ENCODE measurements at regions not wholly inside any gene's neighbourhood (a gene's known extent, or its start where the extent isn't known, plus 50 kb on each side); places are given as distances from the start of the nearest gene placed in this dataset.

GRCh38 chr2:234678711-234679110, 181.8 kb upstream of the ARL4C start:
- peak; percentile 99 for DNase-seq (ENCODE audit: low read depth)
- no peak overlapping the region for H3K4me3 ChIP-seq (ENCODE audit: low read length)
- TF ChIP-seq CTCF (conservative IDR thresholded peaks at IDR 0.05; ENCODE audit: low read length), result no peak

- no peak overlapping the region for H3K4me3 ChIP-seq (ENCODE audit: low read length)
- no peak for TF ChIP-seq CTCF (conservative IDR thresholded peaks at IDR 0.05; ENCODE audit: low read length)
- DNase-seq (ENCODE audit: low read depth), result peak; percentile 57
Measured at GRCh38 chr2:234677758-234678538, 181.1 kb upstream of the ARL4C start.

- no peak for DNase-seq (ENCODE audit: low read depth)
- no peak overlapping the region for H3K4me3 ChIP-seq (ENCODE audit: low read length)
- no peak for TF ChIP-seq CTCF (conservative IDR thresholded peaks at IDR 0.05; ENCODE audit: low read length)
Measured at GRCh38 chr2:234676783-234677450, 180.0 kb upstream of the ARL4C start.

- no peak for DNase-seq (ENCODE audit: low read depth)
- no peak for TF ChIP-seq CTCF (conservative IDR thresholded peaks at IDR 0.05; ENCODE audit: low read length)
- no peak overlapping the region for H3K4me3 ChIP-seq (ENCODE audit: low read length)
Measured at GRCh38 chr2:234676109-234676782, 179.4 kb upstream of the ARL4C start.

GRCh38 chr2:234674781-234675201, 177.9 kb upstream of the ARL4C start:
- 0 out of 2 replicates have a peak overlapping the region, but pooled peaks have one; percentile 5 for H3K4me3 ChIP-seq (ENCODE audit: low read length)
- DNase-seq (ENCODE audit: low read depth), result peak; percentile 89
- TF ChIP-seq CTCF (conservative IDR thresholded peaks at IDR 0.05; ENCODE audit: low read length), result no peak

- no peak for TF ChIP-seq CTCF (conservative IDR thresholded peaks at IDR 0.05; ENCODE audit: low read length)
- no peak overlapping the region for H3K4me3 ChIP-seq (ENCODE audit: low read length)
- peak; percentile 33 for DNase-seq (ENCODE audit: low read depth)
Measured at GRCh38 chr2:234673961-234674759, 177.3 kb upstream of the ARL4C start.
